ENCODE measurements at regions not wholly inside any gene's neighbourhood (a gene's known extent, or its start where the extent isn't known, plus 50 kb on each side); places are given as distances from the start of the nearest gene placed in this dataset.

DNA sequence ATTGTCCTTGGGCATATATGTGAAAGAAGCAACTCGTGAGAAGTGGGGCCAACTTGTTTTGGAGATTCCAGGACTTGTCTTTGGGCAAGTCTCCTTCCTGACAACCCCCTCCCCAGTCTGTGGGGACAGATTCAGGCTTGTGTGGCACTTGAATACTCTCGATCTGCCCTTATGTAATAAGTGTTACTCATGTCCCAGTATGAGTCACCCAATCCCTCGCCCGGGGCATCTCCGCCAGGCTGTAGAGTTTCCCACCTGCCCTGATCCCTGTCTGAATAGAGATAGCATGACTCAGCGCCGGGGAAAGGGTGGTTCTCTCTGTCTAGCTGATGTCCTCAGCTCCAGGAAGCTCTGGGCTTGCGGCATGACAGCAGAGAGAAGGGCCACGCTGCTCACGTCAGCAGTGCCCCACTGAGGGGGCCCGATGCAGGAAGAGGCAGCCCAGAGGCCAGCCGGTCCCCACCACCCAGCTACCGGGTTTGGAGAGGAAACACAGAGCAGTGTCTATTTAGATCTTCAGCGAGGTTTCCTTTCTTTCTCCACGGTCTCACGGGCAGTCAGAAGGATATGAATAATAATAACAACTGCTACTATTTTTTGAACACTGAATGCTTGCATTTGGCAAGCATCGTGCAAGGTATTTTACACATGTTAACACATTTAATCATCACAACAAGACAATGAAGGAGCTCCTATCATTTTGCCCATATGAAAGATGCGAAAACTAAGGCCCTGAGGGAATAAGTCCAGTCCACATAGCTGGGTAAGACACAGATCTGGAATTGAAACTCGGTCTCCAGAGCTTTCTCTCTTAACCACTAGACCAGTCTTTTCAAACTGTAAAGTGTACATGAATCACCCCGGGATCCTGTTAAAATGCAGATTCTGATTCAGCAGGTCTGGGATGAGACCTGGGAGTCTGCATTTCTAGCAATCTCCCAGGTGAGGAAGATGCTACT, 426.7 kb upstream of the MAF start:
- CTCF ChIA-PET, result interaction anchor here (1.8 kb wide), 1 partner anchor 30 kb away, joined by 5 read pairs; no protein-coding TSS in a partner anchor
- DNase-seq (ENCODE audit: low read depth, low spot score), result peak; percentile 74
- POLR2A ChIA-PET, result no interaction called here
- H3K4me3 ChIP-seq (ENCODE audit: low read depth, low read length), result no peak overlapping the region; the same call in 1 of the 2 replicates
- TF ChIP-seq, protein P1, sequence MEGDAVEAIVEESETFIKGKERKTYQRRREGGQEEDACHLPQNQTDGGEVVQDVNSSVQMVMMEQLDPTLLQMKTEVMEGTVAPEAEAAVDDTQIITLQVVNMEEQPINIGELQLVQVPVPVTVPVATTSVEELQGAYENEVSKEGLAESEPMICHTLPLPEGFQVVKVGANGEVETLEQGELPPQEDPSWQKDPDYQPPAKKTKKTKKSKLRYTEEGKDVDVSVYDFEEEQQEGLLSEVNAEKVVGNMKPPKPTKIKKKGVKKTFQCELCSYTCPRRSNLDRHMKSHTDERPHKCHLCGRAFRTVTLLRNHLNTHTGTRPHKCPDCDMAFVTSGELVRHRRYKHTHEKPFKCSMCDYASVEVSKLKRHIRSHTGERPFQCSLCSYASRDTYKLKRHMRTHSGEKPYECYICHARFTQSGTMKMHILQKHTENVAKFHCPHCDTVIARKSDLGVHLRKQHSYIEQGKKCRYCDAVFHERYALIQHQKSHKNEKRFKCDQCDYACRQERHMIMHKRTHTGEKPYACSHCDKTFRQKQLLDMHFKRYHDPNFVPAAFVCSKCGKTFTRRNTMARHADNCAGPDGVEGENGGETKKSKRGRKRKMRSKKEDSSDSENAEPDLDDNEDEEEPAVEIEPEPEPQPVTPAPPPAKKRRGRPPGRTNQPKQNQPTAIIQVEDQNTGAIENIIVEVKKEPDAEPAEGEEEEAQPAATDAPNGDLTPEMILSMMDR (IDR thresholded peaks at IDR 0.05; ENCODE audit: insufficient read depth, low read length, missing control alignments), result no peak

DNA sequence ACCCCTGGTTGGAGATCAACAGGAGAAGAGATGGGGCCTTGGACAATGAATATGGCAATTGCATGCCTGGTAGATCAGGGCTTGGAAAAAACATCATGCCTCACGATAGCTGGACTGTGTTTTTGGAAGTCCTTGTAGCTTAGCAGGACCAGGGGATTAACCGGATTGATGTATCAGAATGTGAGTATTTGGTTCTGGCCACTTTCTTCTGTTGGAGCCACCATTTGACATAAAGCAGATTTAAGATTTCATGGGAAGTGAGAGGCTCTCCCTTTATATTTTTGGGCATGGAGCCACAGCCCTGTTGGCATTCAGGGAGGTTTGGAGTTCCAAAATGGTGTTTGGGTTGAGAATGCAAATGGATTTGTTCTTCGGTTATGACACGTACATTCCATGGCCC, 424.7 kb upstream of the MAF start:
- ChIA-PET CTCF (interaction anchor here (1.2 to 1.8 kb wide), 2 partner anchors 28 to 345 kb away, joined by 3 to 5 read pairs; no protein-coding TSS in a partner anchor), POLR2A (no interaction called here)
- H3K4me3 ChIP-seq (ENCODE audit: low read depth, low read length), result no peak overlapping the region
- TF ChIP-seq, protein P1 (IDR thresholded peaks at IDR 0.05; ENCODE audit: insufficient read depth, low read length, missing control alignments), result no peak
- DNase-seq (ENCODE audit: low read depth, low spot score), result no peak

DNA sequence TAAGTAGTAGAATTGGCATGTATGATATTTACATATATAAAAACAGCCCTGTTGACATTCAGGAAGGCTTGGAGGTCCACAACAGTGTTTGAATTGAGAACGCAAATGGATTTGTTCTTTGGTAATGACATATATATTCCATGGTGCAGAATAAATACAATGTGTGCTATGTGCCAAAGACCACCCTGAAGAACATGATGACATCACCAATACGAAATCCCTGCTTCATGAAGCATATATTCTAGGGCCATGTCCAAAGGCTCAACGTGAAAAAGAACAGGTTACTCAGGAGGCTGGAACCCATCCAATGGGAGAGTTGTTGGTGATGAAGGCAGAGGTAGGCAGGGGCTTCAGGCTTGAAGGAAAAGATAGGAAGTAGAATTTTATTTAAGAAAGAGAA, 423.9 kb upstream of the MAF start:
- CTCF ChIA-PET, result no interaction called here
- POLR2A ChIA-PET, result no interaction called here

DNA sequence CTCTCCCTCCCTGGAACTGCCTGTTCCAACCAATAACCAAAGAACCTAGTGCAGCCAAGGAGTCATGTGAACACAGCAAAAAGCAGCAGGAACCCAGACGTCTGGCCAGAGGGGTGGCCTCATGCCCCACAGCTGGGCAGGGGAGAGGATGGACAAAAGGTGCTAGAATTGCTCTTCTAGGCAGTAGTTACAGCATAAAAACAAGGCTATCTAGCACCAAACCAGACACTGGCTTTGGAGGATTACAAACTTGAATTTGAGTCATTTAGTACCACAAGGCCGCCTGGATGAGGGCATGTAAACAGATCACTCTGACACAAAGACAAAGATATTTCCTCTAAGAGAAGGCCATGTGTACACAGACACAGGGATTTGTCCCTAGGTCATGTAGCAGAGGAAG, 423.3 kb upstream of the MAF start:
- no peak for DNase-seq (ENCODE audit: low read depth, low spot score)
- ChIA-PET CTCF (no interaction called here), POLR2A (no interaction called here)
- TF ChIP-seq, protein P1 (IDR thresholded peaks at IDR 0.05; ENCODE audit: insufficient read depth, low read length, missing control alignments), result no peak
- H3K4me3 ChIP-seq (ENCODE audit: low read depth, low read length), result no peak overlapping the region

More for the DNA sequence above, 423.9 kb upstream of the MAF start:
- TF ChIP-seq, protein P1 (IDR thresholded peaks at IDR 0.05; ENCODE audit: insufficient read depth, low read length, missing control alignments), result no peak
- no peak for DNase-seq (ENCODE audit: low read depth, low spot score)
- H3K4me3 ChIP-seq (ENCODE audit: low read depth, low read length), result no peak overlapping the region

DNA sequence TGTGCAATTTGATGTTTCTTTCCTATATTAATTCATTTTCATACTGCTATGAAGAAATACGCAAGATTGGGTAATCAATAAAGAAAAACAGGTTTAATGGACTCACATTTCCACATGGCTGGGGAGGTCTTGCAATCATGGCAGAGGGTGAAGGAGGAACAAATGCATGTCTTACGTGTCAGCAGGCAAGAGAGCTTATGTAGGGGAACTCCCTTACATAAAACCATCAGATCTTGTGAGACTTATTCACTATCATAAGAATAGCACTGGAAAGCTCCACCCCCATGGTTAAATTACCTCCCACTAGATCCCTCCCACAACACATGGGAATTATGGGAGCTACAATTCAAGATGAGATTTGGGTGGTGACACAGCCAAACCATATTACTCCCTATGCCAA, 418.9 kb upstream of the MAF start:
- CTCF ChIA-PET, result no interaction called here
- TF ChIP-seq, protein P1 (IDR thresholded peaks at IDR 0.05; ENCODE audit: insufficient read depth, low read length, missing control alignments), result no peak
- H3K4me3 ChIP-seq (ENCODE audit: low read depth, low read length), result no peak overlapping the region
- no peak for DNase-seq (ENCODE audit: low read depth, low spot score)
- POLR2A ChIA-PET, result no interaction called here

DNA sequence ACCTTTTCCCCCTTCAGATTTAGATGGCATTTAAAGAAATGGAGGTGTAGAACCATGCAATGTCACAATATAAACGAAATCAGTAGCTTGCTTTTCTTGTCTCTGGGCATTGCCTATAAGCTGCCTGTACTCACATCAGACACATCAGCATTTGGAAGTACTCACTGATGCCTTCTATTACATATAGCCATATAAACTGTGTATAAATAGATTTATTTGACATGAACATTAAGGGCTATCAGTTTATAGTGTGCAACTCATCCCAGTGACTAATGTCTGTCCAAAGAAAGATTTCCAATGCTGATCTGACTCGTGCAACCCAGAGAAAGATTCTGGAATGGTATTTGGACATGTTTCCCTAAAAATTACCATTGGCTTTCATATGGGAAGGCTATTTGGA, 417.9 kb upstream of the MAF start:
- H3K4me3 ChIP-seq (ENCODE audit: low read depth, low read length), result no peak overlapping the region
- CTCF ChIA-PET, result no interaction called here
- TF ChIP-seq, protein P1 (IDR thresholded peaks at IDR 0.05; ENCODE audit: insufficient read depth, low read length, missing control alignments), result no peak
- POLR2A ChIA-PET, result no interaction called here
- no peak for DNase-seq (ENCODE audit: low read depth, low spot score)

Data from AG04449 (cell line).